ENCODE measurements at regions not wholly inside any gene's neighbourhood (a gene's known extent, or its start where the extent isn't known, plus 50 kb on each side); places are given as distances from the start of the nearest gene placed in this dataset.

DNA sequence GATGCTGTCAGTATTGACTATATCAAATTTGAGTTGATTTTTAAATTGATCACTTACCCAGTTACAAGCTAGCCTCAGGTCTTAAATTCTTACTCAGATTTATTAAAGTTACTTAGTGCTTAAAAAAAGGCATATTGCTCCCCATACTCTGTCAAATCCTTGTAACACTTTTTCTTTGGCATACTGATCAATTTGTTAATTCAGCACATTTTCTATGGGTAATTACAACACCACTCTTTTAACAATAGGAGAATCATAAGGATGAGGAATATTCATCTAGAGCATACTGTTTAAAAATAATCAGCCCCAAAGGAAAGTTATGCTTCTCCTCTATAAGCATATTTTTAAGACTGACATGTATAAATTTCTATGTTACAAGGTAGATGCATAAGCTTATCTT lies 482.5 kb downstream of the PABPC4L start:
- TF ChIP-seq CTCF (IDR thresholded peaks at IDR 0.05) (no peak), POLR2A (IDR thresholded peaks at IDR 0.05) (no peak)
- DNase-seq (no peak), ATAC-seq (no peak)
- Histone ChIP-seq H3K27me3 (no peaks in the 10 kb centered on the region), H3K9me3 (no peaks in the 10 kb centered on the region), H3K27ac (no peak overlapping the region), H3K4me3 (no peak overlapping the region), H3K36me3 (no peaks in the 10 kb centered on the region), H3K4me1 (no peaks in the 10 kb centered on the region)
- intact Hi-C loops (cut with DNase I): no loop called here

DNA sequence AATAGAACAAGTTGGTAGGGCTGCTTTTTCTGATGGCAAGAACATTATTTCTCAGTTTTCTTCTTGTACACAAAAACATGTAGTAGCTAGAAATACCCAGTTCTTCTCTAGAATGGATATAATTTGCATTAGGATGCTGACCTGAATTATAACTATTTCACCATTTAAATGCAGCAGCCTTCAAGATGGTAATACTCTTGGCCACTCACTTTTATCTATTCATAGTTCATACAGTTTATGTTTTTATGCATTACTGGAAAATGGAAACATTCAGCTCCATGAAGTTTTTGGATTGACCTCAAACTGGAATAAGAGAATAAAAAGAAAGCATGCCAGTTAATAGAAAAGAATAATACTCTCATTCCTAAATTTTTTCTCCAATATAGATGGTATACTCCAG lies 487.4 kb downstream of the PABPC4L start:
- no peaks in the 10 kb centered on the region for H3K9me3 ChIP-seq
- no peak overlapping the region for H3K27ac ChIP-seq
- no peaks in the 10 kb centered on the region for H3K36me3 ChIP-seq
- ATAC-seq (no peak), DNase-seq (no peak)
- TF ChIP-seq CTCF (IDR thresholded peaks at IDR 0.05): no peak
- TF ChIP-seq POLR2A (IDR thresholded peaks at IDR 0.05): no peak
- intact Hi-C loops (cut with DNase I): no loop called here
- H3K27me3 ChIP-seq: no peaks in the 10 kb centered on the region
- H3K4me1 ChIP-seq: no peaks in the 10 kb centered on the region
- H3K4me3 ChIP-seq: no peak overlapping the region

- no peak overlapping the region for H3K27ac ChIP-seq
- no peak for ATAC-seq
- intact Hi-C loops (cut with DNase I): no loop called here
Observed at GRCh38 chr4:133713340-133713739, 488.2 kb downstream of the PABPC4L start.

GRCh38 chr4:133711817-133712216 lies 489.8 kb downstream of the PABPC4L start:
- H3K4me3 ChIP-seq: no peak overlapping the region
- no peaks in the 10 kb centered on the region for H3K36me3 ChIP-seq
- peaks cover 0 to 15% (median 2%) of the 10 kb centered on the region in 12 donors for H3K9me3 ChIP-seq
- intact Hi-C loops (cut with DNase I): no loop called here
- H3K4me1 ChIP-seq: no peaks in the 10 kb centered on the region
- no peak for ATAC-seq
- no peaks in the 10 kb centered on the region for H3K27me3 ChIP-seq
- no peak for DNase-seq
- H3K27ac ChIP-seq: no peak overlapping the region
- 59 to 79% (median 66%) methylated on average over 6 of the region's 6 CpGs for WGBS, 4 donors
- TF ChIP-seq CTCF (IDR thresholded peaks at IDR 0.05) (no peak), POLR2A (IDR thresholded peaks at IDR 0.05) (no peak)

More at GRCh38 chr4:133713340-133713739, 488.2 kb downstream of the PABPC4L start:
- Histone ChIP-seq H3K9me3 (peaks cover 0 to 4% (median 0%) of the 10 kb centered on the region in 12 donors), H3K36me3 (no peaks in the 10 kb centered on the region), H3K4me3 (no peak overlapping the region), H3K27me3 (no peaks in the 10 kb centered on the region), H3K4me1 (no peaks in the 10 kb centered on the region)
- no peak for DNase-seq
- no peak for TF ChIP-seq POLR2A (IDR thresholded peaks at IDR 0.05)
- no peak for TF ChIP-seq CTCF (IDR thresholded peaks at IDR 0.05)
- WGBS, 4 donors: 40 to 55% (median 47%) methylated on average over 3 of the region's 3 CpGs
